DOHH2 (cell line): ENCODE measurements at regions not wholly inside any gene's neighbourhood (a gene's known extent, or its start where the extent isn't known, plus 50 kb on each side); places are given as distances from the start of the nearest gene placed in this dataset.

Source experiments
- H3F3A ChIP-seq: fragments of 200-600 bp; sonication (generic), shearing (Covaris generic); 2 replicates; pipeline ENCODE4 v1.6.0; 2016; ENCODE audit warnings: antibody characterized with exemption, mild to moderate bottlenecking; ENCODE audit not compliant: control insufficient read depth, insufficient read depth
- H3K27ac ChIP-seq: fragments of 200-600 bp; sonication (generic); 2 replicates; pipeline ENCODE4 v1.5.1; 2014; ENCODE audit warnings: low read depth, mild to moderate bottlenecking, low read length, moderate library complexity
- H3K27me3 ChIP-seq: fragments of 200-600 bp; sonication (generic); 2 replicates; pipeline ENCODE4 v1.6.1; 2014; ENCODE audit warnings: mild to moderate bottlenecking, low read length, mixed read lengths; ENCODE audit not compliant: control insufficient read depth
- H3K36me3 ChIP-seq: fragments of 200-600 bp; sonication (generic); 2 replicates; pipeline ENCODE4 v1.6.1; 2014; ENCODE audit warnings: mild to moderate bottlenecking, low read length, moderate library complexity, mixed read lengths; ENCODE audit not compliant: control insufficient read depth
- H3K4me1 ChIP-seq: fragments of 200-600 bp; sonication (generic); 2 replicates; pipeline ENCODE4 v1.6.1; 2014; ENCODE audit warnings: mild to moderate bottlenecking, low read length, mixed read lengths; ENCODE audit not compliant: control insufficient read depth
- H3K4me2 ChIP-seq: fragments of 200-600 bp; sonication (generic); 2 replicates; pipeline ENCODE4 v1.6.0; 2014; ENCODE audit warnings: mild to moderate bottlenecking, low read length, moderate library complexity
- H3K4me3 ChIP-seq: fragments of 200-600 bp; sonication (generic); 2 replicates; pipeline ENCODE4 v1.5.1; 2014; ENCODE audit warnings: mild to moderate bottlenecking, low read length, mixed read lengths
- H3K79me2 ChIP-seq: fragments of 200-600 bp; sonication (generic); 2 replicates; pipeline ENCODE4 v1.6.1; 2014; ENCODE audit warnings: mild to moderate bottlenecking, low read length, mixed read lengths; ENCODE audit not compliant: control insufficient read depth
- H3K9me2 ChIP-seq: fragments of 200-600 bp; sonication (generic); replicated peaks from 2 replicates; pipeline ENCODE4 v1.6.1; 2014; ENCODE audit warnings: mild to moderate bottlenecking, low read length, mixed read lengths; ENCODE audit not compliant: control insufficient read depth
- H3K9me3 ChIP-seq: fragments of 200-600 bp; sonication (generic); 2 replicates; pipeline ENCODE4 v1.6.1; 2014; ENCODE audit warnings: antibody characterized with exemption, low read length, mixed read lengths; ENCODE audit not compliant: control insufficient read depth, insufficient read depth
- H4K20me1 ChIP-seq: fragments of 200-600 bp; sonication (generic); 2 replicates; pipeline ENCODE4 v1.6.0; 2014; ENCODE audit warnings: low read depth, mild to moderate bottlenecking, antibody characterized with exemption, low read length, moderate library complexity; ENCODE audit not compliant: control insufficient read depth, insufficient read depth
- CTCF ChIP-seq: fragments of 200-600 bp; sonication (generic); IDR thresholded peaks from one replicate; pipeline ENCODE4 v1.5.1; 2014; ENCODE audit warnings: antibody characterized with exemption, mild to moderate bottlenecking, low read depth, low read length; ENCODE audit not compliant: poor library complexity, severe bottlenecking
- EZH2phosphoT487 ChIP-seq: fragments of 200-600 bp; sonication (generic); IDR thresholded peaks from 2 replicates; pipeline ENCODE4 v1.6.1; 2017; ENCODE audit warnings: borderline replicate concordance, mild to moderate bottlenecking, antibody characterized with exemption, low read length, moderate library complexity, mixed read lengths

GRCh38 chr4:11847167-11847566, 418.5 kb upstream of the HS3ST1 start:
- Histone ChIP-seq H3K9me3 (peaks cover 3% of the 10 kb centered on the region; the same call in 1 of the 2 replicates), H3K27me3 (no peaks in the 10 kb centered on the region), H3K4me3 (no peak overlapping the region), H3K79me2 (no peaks in the 10 kb centered on the region), H3K4me2 (no peak overlapping the region), H3K4me1 (no peaks in the 10 kb centered on the region), H3F3A (no peaks in the 10 kb centered on the region), H3K36me3 (no peaks in the 10 kb centered on the region), H3K27ac (no peak overlapping the region), H4K20me1 (no peaks in the 10 kb centered on the region), H3K9me2 (no peaks in the 10 kb centered on the region)
- TF ChIP-seq CTCF = no peak
- no peak for TF ChIP-seq EZH2phosphoT487

- H4K20me1 ChIP-seq = no peaks in the 10 kb centered on the region
- H3F3A ChIP-seq = no peaks in the 10 kb centered on the region
- no peaks in the 10 kb centered on the region for H3K9me2 ChIP-seq
- H3K27ac ChIP-seq = no peak overlapping the region
- H3K4me3 ChIP-seq = no peak overlapping the region
- H3K79me2 ChIP-seq = no peaks in the 10 kb centered on the region
- H3K27me3 ChIP-seq = no peaks in the 10 kb centered on the region
- H3K36me3 ChIP-seq = no peaks in the 10 kb centered on the region
- peaks cover 1% of the 10 kb centered on the region; the same call in 1 of the 2 replicates for H3K9me3 ChIP-seq
- H3K4me1 ChIP-seq = no peaks in the 10 kb centered on the region
- TF ChIP-seq EZH2phosphoT487 = no peak
- no peak for TF ChIP-seq CTCF
- no peak overlapping the region for H3K4me2 ChIP-seq
These were observed 415.2 kb upstream of the HS3ST1 start for GRCh38 chr4:11843927-11844326.

GRCh38 chr4:11843340-11843739, 414.6 kb upstream of the HS3ST1 start:
- TF ChIP-seq CTCF = no peak
- H3K4me2 ChIP-seq = no peak overlapping the region
- no peaks in the 10 kb centered on the region for H4K20me1 ChIP-seq
- no peaks in the 10 kb centered on the region for H3K79me2 ChIP-seq
- H3K27me3 ChIP-seq = no peaks in the 10 kb centered on the region
- no peaks in the 10 kb centered on the region for H3K36me3 ChIP-seq
- no peak overlapping the region for H3K4me3 ChIP-seq
- no peaks in the 10 kb centered on the region for H3K9me2 ChIP-seq
- no peaks in the 10 kb centered on the region for H3F3A ChIP-seq
- no peaks in the 10 kb centered on the region for H3K9me3 ChIP-seq
- no peaks in the 10 kb centered on the region for H3K4me1 ChIP-seq
- no peak overlapping the region for H3K27ac ChIP-seq

GRCh38 chr4:11842620-11843263, 414.0 kb upstream of the HS3ST1 start:
- no peaks in the 10 kb centered on the region for H3K27me3 ChIP-seq
- no peaks in the 10 kb centered on the region for H3K9me2 ChIP-seq
- no peak overlapping the region for H3K4me3 ChIP-seq
- H3K4me2 ChIP-seq = no peak overlapping the region
- H3K79me2 ChIP-seq = no peaks in the 10 kb centered on the region
- no peaks in the 10 kb centered on the region for H3K36me3 ChIP-seq
- TF ChIP-seq CTCF (no peak), EZH2phosphoT487 (no peak)
- H3K27ac ChIP-seq = no peak overlapping the region
- H3K9me3 ChIP-seq = no peaks in the 10 kb centered on the region
- no peaks in the 10 kb centered on the region for H3F3A ChIP-seq
- no peaks in the 10 kb centered on the region for H4K20me1 ChIP-seq
- no peaks in the 10 kb centered on the region for H3K4me1 ChIP-seq
